Ovary (tissue), 7 donors: ENCODE measurements at regions not wholly inside any gene's neighbourhood (a gene's known extent, or its start where the extent isn't known, plus 50 kb on each side); places are given as distances from the start of the nearest gene placed in this dataset.
"Not testable (repeated sequence)": the region's sequence is repeated elsewhere in the genome, so short reads cannot be mapped to it uniquely, and the experiment has no call there.

Source experiments
- DNase-seq, 5 donors: peaks; one replicate each; pipeline ENCODE4 v3.0.0-alpha.2; 2019 to 2020
- H3K27ac ChIP-seq, 2 donors: fragments of 200-600 bp; one replicate each; pipeline versions ENCODE4 v1.5.1 to v1.8.0; 2019 to 2022
- H3K27me3 ChIP-seq: fragments of 200-600 bp; one replicate; pipeline ENCODE4 v1.8.0; 2022
- H3K36me3 ChIP-seq: fragments of 200-600 bp; sonication (generic); one replicate; pipeline ENCODE4 v1.5.1; 2019
- H3K4me1 ChIP-seq: one replicate; pipeline ENCODE4 v1.8.1; 2013; ENCODE audit warnings: mild to moderate bottlenecking, moderate library complexity; ENCODE audit not compliant: insufficient read depth
- H3K4me3 ChIP-seq: fragments of 200-600 bp; sonication (generic); one replicate; pipeline ENCODE4 v1.5.1; 2017
- H3K9me3 ChIP-seq, 2 donors: fragments of 200-600 bp in 1 of 2; sonication (generic) in 1 of 2; one replicate each; pipeline versions ENCODE4 v1.5.1 to v1.8.1; 2013 to 2019; ENCODE audit warnings: mild to moderate bottlenecking in 1 of 2, moderate library complexity in 1 of 2
- CTCF ChIP-seq, 3 donors: fragments of 450-650 bp in 2 of 3; fragments of 200-600 bp in 1 of 3; IDR thresholded peaks; one replicate each; pipeline versions ENCODE4 v1.5.1 to v1.8.0; 2016 to 2022; ENCODE audit warnings: antibody characterized with exemption in 3 of 3, mild to moderate bottlenecking in 1 of 3
- EP300 ChIP-seq: sonication (generic); formaldehyde crosslinking; IDR thresholded peaks from one replicate; pipeline ENCODE4 v1.6.1; 2017; ENCODE audit warnings: antibody characterized with exemption
- POLR2A ChIP-seq: fragments of 450-650 bp; IDR thresholded peaks from one replicate; pipeline ENCODE4 v1.6.1; 2017; ENCODE audit warnings: antibody characterized with exemption, mild to moderate bottlenecking, moderate library complexity
- WGBS, 3 donors: extraction: QIAGEN DNeasy Blood & Tissue Kit in 1 of 3; methylation state at CpG; one replicate each; pipeline versions ENCODE4 v1.1.5 to v1.1.7; 2013 to 2017; 5-methylcytosine and 5-hydroxymethylcytosine counted together
- intact Hi-C, 4 donors: fragments of 100-400 bp; cut with DNase I; formaldehyde crosslinking; loops; one replicate each; pipeline versions ENCODE4 v1.11.0 to v1.15.1; 2022 to 2023
- donor health status: DM: no; HTN: no; CAD: no; lungs with moderate emphysema.
- donor health status: DM: no; HTN: no; CAD: no.
- donor health status: Bipolar disorder and iron deficiency.
- donor health status: DM: no; HTN: no; CAD: no.
- donor health status: DM: yes; HTN: yes; CAD: no.

- H3K4me3 ChIP-seq = no peak overlapping the region
- no peaks in the 10 kb centered on the region for H3K36me3 ChIP-seq
- H3K27ac ChIP-seq = no peak overlapping the region
- H3K4me1 ChIP-seq = no peaks in the 10 kb centered on the region
- TF ChIP-seq CTCF (IDR thresholded peaks at IDR 0.05) (no peak), POLR2A (no peak), EP300 (no peak)
- H3K27me3 ChIP-seq = no peaks in the 10 kb centered on the region
- H3K9me3 ChIP-seq = no peaks in the 10 kb centered on the region
- no peak for DNase-seq
- 82 to 92% (median 82%) methylated on average over 1 of the region's 1 CpG for WGBS, 3 donors
- intact Hi-C loops = no loop called here
These were observed 57.8 kb downstream of the OR2B2 start for GRCh38 chr6:27854421-27854820.

DNA sequence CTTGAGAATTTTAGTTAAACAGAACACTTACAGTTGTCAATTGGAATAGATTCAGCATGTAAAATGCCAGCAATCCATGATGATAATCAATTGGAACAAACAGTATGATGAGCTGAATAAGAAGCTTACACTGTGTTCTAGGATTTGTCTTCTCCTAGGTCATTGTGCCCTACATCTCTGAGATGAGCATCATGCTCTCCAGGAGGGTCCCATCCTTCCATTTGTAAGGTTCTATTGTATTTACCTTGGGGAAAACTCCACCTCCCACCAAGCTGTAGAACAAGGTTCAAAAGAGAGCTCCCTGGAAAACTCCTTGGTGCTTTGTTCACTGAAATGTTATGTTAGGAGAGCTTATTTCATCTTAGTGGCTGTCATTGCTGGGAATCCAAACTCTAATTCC is 60.8 kb downstream of the OR2B2 start:
- DNase-seq = no peak
- H3K36me3 ChIP-seq = no peaks in the 10 kb centered on the region
- no peaks in the 10 kb centered on the region for H3K9me3 ChIP-seq
- TF ChIP-seq EP300 (no peak), CTCF (IDR thresholded peaks at IDR 0.05) (no peak), POLR2A (no peak)
- H3K4me1 ChIP-seq = no peaks in the 10 kb centered on the region
- intact Hi-C loops = no loop called here
- no peak overlapping the region for H3K27ac ChIP-seq
- H3K4me3 ChIP-seq = no peak overlapping the region
- no peaks in the 10 kb centered on the region for H3K27me3 ChIP-seq

GRCh38 chr6:27849001-27849400 is 63.2 kb downstream of the OR2B2 start:
- H3K9me3 ChIP-seq, DNase-seq, intact Hi-C loops, H3K36me3 ChIP-seq, H3K27ac ChIP-seq, H3K4me1 ChIP-seq, H3K27me3 ChIP-seq, H3K4me3 ChIP-seq: not testable (repeated sequence)
- 90 to 96% (median 96%) methylated on average over 9 of the region's 9 CpGs for WGBS, 3 donors

GRCh38 chr6:27847706-27848105 is 64.5 kb downstream of the OR2B2 start:
- H3K27me3 ChIP-seq = no peaks in the 10 kb centered on the region
- no peak overlapping the region for H3K4me3 ChIP-seq
- intact Hi-C loops = no loop called here
- H3K36me3 ChIP-seq = no peaks in the 10 kb centered on the region
- no peaks in the 10 kb centered on the region for H3K9me3 ChIP-seq
- TF ChIP-seq EP300 (no peak), CTCF (IDR thresholded peaks at IDR 0.05) (no peak), POLR2A (no peak)
- H3K27ac ChIP-seq = no peak overlapping the region
- DNase-seq = no peak
- H3K4me1 ChIP-seq = no peaks in the 10 kb centered on the region
- 92 to 95% (median 94%) methylated on average over 3 of the region's 3 CpGs for WGBS, 3 donors

DNA sequence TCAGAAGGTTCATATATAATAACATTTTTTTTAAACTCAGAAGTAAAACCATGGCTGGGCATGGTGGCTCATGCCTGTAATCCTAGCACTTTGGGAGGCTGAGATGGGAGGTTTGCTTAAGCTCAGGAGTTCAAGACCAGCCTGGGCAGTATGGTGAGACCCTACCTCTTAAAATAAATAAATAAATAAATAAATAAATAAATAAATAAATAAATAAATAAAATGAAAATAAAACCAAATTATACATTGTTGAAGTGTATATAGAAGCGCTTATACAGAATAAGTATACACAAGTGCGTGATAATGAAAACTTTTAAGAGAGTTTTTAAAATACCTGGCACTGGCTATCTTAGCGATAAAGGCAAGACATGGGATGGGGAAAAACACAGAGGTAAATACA is 71.6 kb downstream of the OR2B2 start:
- no peak overlapping the region for H3K4me3 ChIP-seq
- no peaks in the 10 kb centered on the region for H3K27me3 ChIP-seq
- no peak for TF ChIP-seq POLR2A
- no peak for TF ChIP-seq CTCF (IDR thresholded peaks at IDR 0.05)
- no peak for TF ChIP-seq EP300
- WGBS, 3 donors = 97 to 98% (median 97%) methylated on average over 3 of the region's 3 CpGs
- DNase-seq = no peak
- no peaks in the 10 kb centered on the region for H3K36me3 ChIP-seq
- no peaks in the 10 kb centered on the region for H3K9me3 ChIP-seq
- H3K27ac ChIP-seq = no peak overlapping the region
- intact Hi-C loops = no loop called here
- H3K4me1 ChIP-seq = peaks cover 5% of the 10 kb centered on the region
